H1 (cell line): ENCODE measurements at regions not wholly inside any gene's neighbourhood (a gene's known extent, or its start where the extent isn't known, plus 50 kb on each side); places are given as distances from the start of the nearest gene placed in this dataset.

Experiments
- CTCF ChIA-PET: fragments of 300-600 bp; sonication (Branson Sonifier 250); formaldehyde crosslinking; loops from one replicate; lab custom pipeline; 2021; ENCODE audit not compliant: partially characterized antibody; lab: Charles Lee
- POLR2A ChIA-PET: fragments of 300-600 bp; sonication (Branson Sonifier 250); formaldehyde crosslinking; loops from one replicate; lab custom pipeline; 2021; ENCODE audit warnings: inconsistent platforms; ENCODE audit not compliant: partially characterized antibody; lab: Charles Lee
- DNase-seq, 2 experiments: peaks; one replicate each; pipeline versions ENCODE4 v3.0.0 to v3.0.0-alpha.2; 2010 to 2022; ENCODE audit warnings: low spot score in 2 of 2, low read depth in 1 of 2, mixed read lengths in 1 of 2
- FAIRE-seq: peaks from 2 replicates; lab custom pipeline; 2011; peaks lifted over from hg19 to GRCh38; lab: Jason Lieb, UNC
- H2AFZ ChIP-seq: 2 replicates; pipeline ENCODE4 v1.8.1; 2012; ENCODE audit warnings: low read length, inconsistent platforms
- H2AK5ac ChIP-seq: 2 replicates; pipeline ENCODE4 v1.6.1; 2013; ENCODE audit warnings: low read depth, low read length
- H2BK120ac ChIP-seq: replicated peaks from 2 replicates; pipeline ENCODE3; 2013; ENCODE audit warnings: low read depth, low read length, inconsistent platforms
- H2BK12ac ChIP-seq: 2 replicates; pipeline ENCODE4 v1.6.1; 2013; ENCODE audit warnings: low read depth, low read length
- H2BK15ac ChIP-seq: 2 replicates; pipeline ENCODE4 v1.6.1; 2013; ENCODE audit warnings: low read length
- H2BK20ac ChIP-seq: 2 replicates; pipeline ENCODE4 v1.6.1; 2013; ENCODE audit warnings: low read length
- H2BK5ac ChIP-seq: 2 replicates; pipeline ENCODE4 v1.6.1; 2013; ENCODE audit warnings: low read depth, low read length
- H3K14ac ChIP-seq: 2 replicates; pipeline ENCODE4 v1.6.1; 2013; ENCODE audit warnings: inconsistent platforms; ENCODE audit not compliant: insufficient read length
- H3K18ac ChIP-seq: 2 replicates; pipeline ENCODE4 v1.6.1; 2013; ENCODE audit warnings: low read length; ENCODE audit errors: extremely low read depth
- H3K23ac ChIP-seq: 2 replicates; pipeline ENCODE4 v1.6.1; 2013; ENCODE audit warnings: inconsistent platforms; ENCODE audit not compliant: insufficient read length
- H3K23me2 ChIP-seq: 2 replicates; pipeline ENCODE4 v1.6.1; 2013; ENCODE audit warnings: low read depth, low read length
- H3K27ac ChIP-seq: 2 replicates; pipeline ENCODE4 v1.6.1; 2011; ENCODE audit warnings: low read depth, low read length, inconsistent platforms
- H3K27me3 ChIP-seq, 4 experiments: replicated peaks in 1 of 4; 1 replicate in 1 of 4; 2 replicates in 3 of 4; pipeline versions ENCODE4 v1.6.1 to v1.8.1; 2011 to 2013; ENCODE audit warnings: low read length in 3 of 4, mild to moderate bottlenecking in 3 of 4, inconsistent platforms in 2 of 4, mixed read lengths in 2 of 4, moderate library complexity in 1 of 4; ENCODE audit not compliant: control insufficient read depth in 3 of 4, insufficient read depth in 3 of 4; ENCODE audit errors: extremely low read depth in 1 of 4
- H3K36me3 ChIP-seq, 4 experiments: 2 replicates each; pipeline versions ENCODE4 v1.6.1 to v1.8.1; 2011 to 2013; ENCODE audit warnings: mild to moderate bottlenecking in 4 of 4, low read length in 3 of 4, moderate library complexity in 2 of 4, control low read depth in 1 of 4, inconsistent platforms in 1 of 4; ENCODE audit not compliant: insufficient read depth in 4 of 4, control insufficient read depth in 2 of 4
- H3K4ac ChIP-seq: replicated peaks from 2 replicates; pipeline ENCODE3; 2013; ENCODE audit warnings: low read length, low read depth, mixed read lengths, inconsistent platforms; ENCODE audit not compliant: insufficient read length
- H3K4me1 ChIP-seq, 4 experiments: replicated peaks in 1 of 4; 1 replicate in 1 of 4; 2 replicates in 3 of 4; pipeline versions ENCODE4 v1.6.1 to v1.8.1; 2011 to 2013; ENCODE audit warnings: low read length in 3 of 4, inconsistent platforms in 2 of 4, mixed read lengths in 1 of 4; ENCODE audit not compliant: insufficient read depth in 4 of 4, control insufficient read depth in 3 of 4
- H3K4me2 ChIP-seq, 2 experiments: 2 replicates each; pipeline versions ENCODE4 v1.6.1 to v1.8.1; 2011 to 2013; ENCODE audit warnings: low read depth in 2 of 2, low read length in 2 of 2, control low read depth in 1 of 2, inconsistent platforms in 1 of 2, mild to moderate bottlenecking in 1 of 2; ENCODE audit not compliant: insufficient read depth in 1 of 2
- H3K4me3 ChIP-seq, 4 experiments: fragments of 200-600, 300-600 bp in 1 of 4; sonication (generic), shearing (Covaris generic), sonication (Bioruptor Twin) in 1 of 4; 2 replicates each; pipeline versions ENCODE4 v1.5.1 to v1.8.1; 2011 to 2016; ENCODE audit warnings: low read length in 4 of 4, low read depth in 3 of 4, control low read depth in 2 of 4, inconsistent platforms in 2 of 4, mild to moderate bottlenecking in 2 of 4, mixed read lengths in 1 of 4, moderate library complexity in 1 of 4; ENCODE audit not compliant: insufficient read depth in 2 of 4; ENCODE audit errors: extremely low read depth in 1 of 4
- H3K56ac ChIP-seq: replicated peaks from 2 replicates; pipeline ENCODE3; 2013; ENCODE audit warnings: low read depth, mild to moderate bottlenecking, mixed read lengths, low read length, inconsistent platforms; ENCODE audit not compliant: insufficient read length
- H3K79me1 ChIP-seq: 2 replicates; pipeline ENCODE4 v1.6.1; 2013; ENCODE audit warnings: low read depth, low read length, control low read depth
- H3K79me2 ChIP-seq, 2 experiments: 2 replicates each; pipeline versions ENCODE4 v1.6.1 to v1.8.1; 2012 to 2013; ENCODE audit warnings: low read length in 2 of 2, mild to moderate bottlenecking in 2 of 2, inconsistent platforms in 1 of 2; ENCODE audit not compliant: insufficient read depth in 2 of 2, control insufficient read depth in 1 of 2
- H3K9ac ChIP-seq, 4 experiments: replicated peaks in 1 of 4; 1 replicate in 1 of 4; 2 replicates in 3 of 4; pipeline versions ENCODE4 v1.6.1 to v1.8.1; 2011 to 2013; ENCODE audit warnings: low read depth in 3 of 4, low read length in 3 of 4, control low read depth in 2 of 4, mild to moderate bottlenecking in 2 of 4, moderate library complexity in 2 of 4, inconsistent platforms in 1 of 4; ENCODE audit errors: extremely low read depth in 1 of 4
- H3K9me3 ChIP-seq, 2 experiments: 2 replicates each; pipeline versions ENCODE4 v1.6.1 to v1.8.1; 2012 to 2013; ENCODE audit warnings: mild to moderate bottlenecking in 2 of 2, moderate library complexity in 2 of 2, control low read depth in 1 of 2, inconsistent platforms in 1 of 2, low read depth in 1 of 2, low read length in 1 of 2, mixed read lengths in 1 of 2; ENCODE audit not compliant: insufficient read depth in 2 of 2
- H4K20me1 ChIP-seq, 2 experiments: replicated peaks in 1 of 2; 2 replicates each; pipeline versions ENCODE3 to v1.8.1; 2011 to 2013; ENCODE audit warnings: inconsistent platforms in 2 of 2, low read length in 2 of 2, mild to moderate bottlenecking in 1 of 2; ENCODE audit not compliant: insufficient read depth in 2 of 2, control insufficient read depth in 1 of 2
- H4K5ac ChIP-seq: 2 replicates; pipeline ENCODE4 v1.6.1; 2013; ENCODE audit warnings: low read length, low read depth, mixed read lengths, inconsistent platforms; ENCODE audit not compliant: insufficient read length
- H4K8ac ChIP-seq: 2 replicates; pipeline ENCODE4 v1.8.0; 2013; ENCODE audit warnings: mild to moderate bottlenecking, moderate library complexity, low read length, inconsistent platforms; ENCODE audit not compliant: insufficient read depth; ENCODE audit errors: extremely low read depth
- H4K91ac ChIP-seq: replicated peaks from 2 replicates; pipeline ENCODE3; 2013; ENCODE audit warnings: low read length, mixed read lengths, inconsistent platforms; ENCODE audit not compliant: insufficient read length
- ASH2L ChIP-seq: fragments of 200-600, 300-600 bp; sonication (generic); IDR thresholded peaks from one replicate; pipeline ENCODE4 v1.7.1; 2017; ENCODE audit warnings: low read length
- CEBPB ChIP-seq: IDR thresholded peaks from 2 replicates; pipeline ENCODE4 v1.6.1; 2012; ENCODE audit warnings: low read depth, low read length
- CHD2 ChIP-seq: IDR thresholded peaks from 2 replicates; pipeline ENCODE4 v1.6.1; 2012; ENCODE audit warnings: low read length, improper control_type of control experiment
- CREB1 ChIP-seq: IDR thresholded peaks from 2 replicates; pipeline ENCODE4 v1.6.1; 2012; ENCODE audit warnings: inconsistent platforms
- EGR1 ChIP-seq: IDR thresholded peaks from 2 replicates; pipeline ENCODE4 v1.6.1; 2011; ENCODE audit warnings: low read depth, low read length, borderline replicate concordance
- POLR2A ChIP-seq, 2 experiments: IDR thresholded peaks; 1 replicate in 1 of 2; 2 replicates in 1 of 2; pipeline ENCODE4 v1.6.1; 2011; ENCODE audit warnings: low read depth in 2 of 2, low read length in 2 of 2, mild to moderate bottlenecking in 2 of 2; ENCODE audit errors: control extremely low read depth in 1 of 2
- RFX5 ChIP-seq: IDR thresholded peaks from 2 replicates; pipeline ENCODE4 v1.6.1; 2011; ENCODE audit warnings: low read depth, low read length, improper control_type of control experiment, borderline replicate concordance
- SUZ12 ChIP-seq: fragments of 200-600 bp; sonication (generic); IDR thresholded peaks from 2 replicates; pipeline ENCODE4 v1.6.1; 2012; ENCODE audit warnings: mild to moderate bottlenecking, inconsistent platforms, low read length, moderate library complexity, mixed read lengths
- TF ChIP-seq, protein P1 (sequence below), 3 experiments: IDR thresholded peaks; 1 replicate in 2 of 3; 2 replicates in 1 of 3; pipeline versions ENCODE4 v1.5.1 to v1.6.1; 2011; ENCODE audit warnings: low read length in 3 of 3, mild to moderate bottlenecking in 3 of 3, inconsistent platforms in 2 of 3, low read depth in 1 of 3, moderate library complexity in 1 of 3; ENCODE audit not compliant: insufficient read depth in 1 of 3; ENCODE audit errors: control extremely low read depth in 1 of 3

DNA sequence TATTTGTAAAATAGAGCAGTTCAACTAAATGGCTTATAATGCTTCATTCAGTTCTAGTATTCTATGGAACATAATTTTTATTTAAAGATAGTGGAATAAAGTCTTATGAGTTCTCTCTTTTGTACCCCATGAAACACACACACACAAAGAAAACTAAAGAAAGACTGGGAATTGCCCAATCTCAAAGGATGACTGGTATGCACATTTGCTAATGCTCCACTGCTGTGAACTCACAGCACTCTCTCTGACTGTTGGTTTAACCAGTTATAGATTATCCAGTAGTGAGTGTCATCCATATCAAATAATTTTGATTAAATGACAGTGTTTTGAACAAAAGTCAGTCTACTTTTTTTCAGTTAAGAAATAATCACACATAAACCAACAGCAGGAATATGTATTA lies 1082.4 kb upstream of the B3GALT2 start:
- Histone ChIP-seq H3K27me3 (no peaks in the 10 kb centered on the region), H4K5ac (no peak overlapping the region), H3K79me2 (no peaks in the 10 kb centered on the region), H3K27ac (no peak overlapping the region), H3K18ac (no peak overlapping the region), H3K23me2 (no peaks in the 10 kb centered on the region), H3K79me1 (no peaks in the 10 kb centered on the region), H3K14ac (no peak overlapping the region), H2BK20ac (no peak overlapping the region), H3K9ac (no peak overlapping the region), H3K56ac (no peak overlapping the region), H4K91ac (no peak overlapping the region), H3K4me2 (no peak overlapping the region), H3K9me3 (peaks cover 6 to 8% of the 10 kb centered on the region in 2 experiments; a peak in 1 of 4 replicates), H2BK12ac (no peak overlapping the region), H3K4me1 (no peaks in the 10 kb centered on the region), H2BK15ac (no peak overlapping the region), H2BK120ac (no peak overlapping the region), H3K23ac (no peak overlapping the region), H2AFZ (no peak overlapping the region), H2AK5ac (no peak overlapping the region), H2BK5ac (no peak overlapping the region), H4K8ac (no peak overlapping the region), H3K4ac (no peak overlapping the region), H3K4me3 (no peak overlapping the region), H4K20me1 (no peaks in the 10 kb centered on the region), H3K36me3 (no peaks in the 10 kb centered on the region)
- no peak for DNase-seq
- ChIA-PET POLR2A (no interaction called here), CTCF (no interaction called here)
- FAIRE-seq, result peak; percentile 68
- TF ChIP-seq CREB1 (no peak), RFX5 (no peak), CHD2 (no peak), SUZ12 (no peak), EGR1 (no peak), POLR2A (IDR thresholded peaks at IDR 0.05; ENCODE audit: control extremely low read depth in 1 of 2, low read depth in 2 of 2, low read length in 2 of 2) (no peak), ASH2L (no peak), CEBPB (peak; percentile 98)
- TF ChIP-seq, protein P1, sequence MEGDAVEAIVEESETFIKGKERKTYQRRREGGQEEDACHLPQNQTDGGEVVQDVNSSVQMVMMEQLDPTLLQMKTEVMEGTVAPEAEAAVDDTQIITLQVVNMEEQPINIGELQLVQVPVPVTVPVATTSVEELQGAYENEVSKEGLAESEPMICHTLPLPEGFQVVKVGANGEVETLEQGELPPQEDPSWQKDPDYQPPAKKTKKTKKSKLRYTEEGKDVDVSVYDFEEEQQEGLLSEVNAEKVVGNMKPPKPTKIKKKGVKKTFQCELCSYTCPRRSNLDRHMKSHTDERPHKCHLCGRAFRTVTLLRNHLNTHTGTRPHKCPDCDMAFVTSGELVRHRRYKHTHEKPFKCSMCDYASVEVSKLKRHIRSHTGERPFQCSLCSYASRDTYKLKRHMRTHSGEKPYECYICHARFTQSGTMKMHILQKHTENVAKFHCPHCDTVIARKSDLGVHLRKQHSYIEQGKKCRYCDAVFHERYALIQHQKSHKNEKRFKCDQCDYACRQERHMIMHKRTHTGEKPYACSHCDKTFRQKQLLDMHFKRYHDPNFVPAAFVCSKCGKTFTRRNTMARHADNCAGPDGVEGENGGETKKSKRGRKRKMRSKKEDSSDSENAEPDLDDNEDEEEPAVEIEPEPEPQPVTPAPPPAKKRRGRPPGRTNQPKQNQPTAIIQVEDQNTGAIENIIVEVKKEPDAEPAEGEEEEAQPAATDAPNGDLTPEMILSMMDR (IDR thresholded peaks at IDR 0.05; ENCODE audit: control extremely low read depth in 1 of 3, insufficient read depth in 1 of 3, low read depth in 1 of 3, low read length in 3 of 3), result no peak
